ENCODE measurements at regions not wholly inside any gene's neighbourhood (a gene's known extent, or its start where the extent isn't known, plus 50 kb on each side); places are given as distances from the start of the nearest gene placed in this dataset.

GRCh38 chr3:20310629-20311028 lies 124.6 kb upstream of the SGO1 start:
- no peak overlapping the region for H3K4me3 ChIP-seq (ENCODE audit: low read length)
- no peaks in the 10 kb centered on the region for H3K36me3 ChIP-seq (replicated peaks; ENCODE audit: insufficient read depth, low read length)
- no peak overlapping the region for H3K9ac ChIP-seq (ENCODE audit: low read length)
- no peak overlapping the region for H3K4me2 ChIP-seq (ENCODE audit: low read depth, low read length)
- H3F3A ChIP-seq (ENCODE audit: insufficient read depth, low read length), result no peaks in the 10 kb centered on the region
- no peaks in the 10 kb centered on the region for H3K27me3 ChIP-seq (replicated peaks; ENCODE audit: insufficient read depth, low read length)
- no peaks in the 10 kb centered on the region for H3K9me3 ChIP-seq (replicated peaks; ENCODE audit: insufficient read depth, low read length)
- H3K27ac ChIP-seq (ENCODE audit: low read length), result no peak overlapping the region
- H3K4me1 ChIP-seq (ENCODE audit: low read length), result no peaks in the 10 kb centered on the region
- no peak for TF ChIP-seq EZH2 (optimal IDR thresholded peaks at IDR 0.05; ENCODE audit: low read depth, low read length)
- no peak for TF ChIP-seq CTCF (IDR thresholded peaks at IDR 0.05; ENCODE audit: low read length)
- TF ChIP-seq EZH2phosphoT487 (IDR thresholded peaks at IDR 0.05; ENCODE audit: low read length), result no peak
- H4K20me1 ChIP-seq (ENCODE audit: insufficient read depth, low read length), result no peaks in the 10 kb centered on the region
- DNase-seq, result no peak
- no peak overlapping the region for H2AFZ ChIP-seq (ENCODE audit: low read length)
- no peaks in the 10 kb centered on the region for H3K9me2 ChIP-seq (replicated peaks; ENCODE audit: insufficient read depth, low read length)
- H3K79me2 ChIP-seq (ENCODE audit: low read length), result no peaks in the 10 kb centered on the region

- H3K9me2 ChIP-seq (replicated peaks; ENCODE audit: insufficient read depth, low read length), result no peaks in the 10 kb centered on the region
- H3K36me3 ChIP-seq (replicated peaks; ENCODE audit: insufficient read depth, low read length), result no peaks in the 10 kb centered on the region
These were observed 121.4 kb upstream of the SGO1 start for GRCh38 chr3:20307383-20307782.

GRCh38 chr3:20305647-20306046 lies 119.6 kb upstream of the SGO1 start:
- Histone ChIP-seq H4K20me1 (ENCODE audit: insufficient read depth, low read length) (no peaks in the 10 kb centered on the region), H3K79me2 (ENCODE audit: low read length) (no peaks in the 10 kb centered on the region), H3K4me2 (ENCODE audit: low read depth, low read length) (no peak overlapping the region), H3K9me3 (replicated peaks; ENCODE audit: insufficient read depth, low read length) (no peaks in the 10 kb centered on the region), H3K4me3 (ENCODE audit: low read length) (no peak overlapping the region), H3K9me2 (replicated peaks; ENCODE audit: insufficient read depth, low read length) (no peaks in the 10 kb centered on the region), H3K27me3 (replicated peaks; ENCODE audit: insufficient read depth, low read length) (no peaks in the 10 kb centered on the region), H3K27ac (ENCODE audit: low read length) (no peak overlapping the region), H3K9ac (ENCODE audit: low read length) (no peak overlapping the region), H2AFZ (ENCODE audit: low read length) (no peak overlapping the region), H3K36me3 (replicated peaks; ENCODE audit: insufficient read depth, low read length) (no peaks in the 10 kb centered on the region), H3K4me1 (ENCODE audit: low read length) (no peaks in the 10 kb centered on the region), H3F3A (ENCODE audit: insufficient read depth, low read length) (no peaks in the 10 kb centered on the region)
- no peak for DNase-seq
- TF ChIP-seq EZH2 (optimal IDR thresholded peaks at IDR 0.05; ENCODE audit: low read depth, low read length), result no peak
- TF ChIP-seq EZH2phosphoT487 (IDR thresholded peaks at IDR 0.05; ENCODE audit: low read length), result no peak
- TF ChIP-seq CTCF (IDR thresholded peaks at IDR 0.05; ENCODE audit: low read length), result no peak

More at GRCh38 chr3:20307383-20307782, 121.4 kb upstream of the SGO1 start:
- TF ChIP-seq EZH2 (optimal IDR thresholded peaks at IDR 0.05; ENCODE audit: low read depth, low read length) (no peak), CTCF (IDR thresholded peaks at IDR 0.05; ENCODE audit: low read length) (no peak), EZH2phosphoT487 (IDR thresholded peaks at IDR 0.05; ENCODE audit: low read length) (no peak)
- Histone ChIP-seq H3F3A (ENCODE audit: insufficient read depth, low read length) (no peaks in the 10 kb centered on the region), H3K4me3 (ENCODE audit: low read length) (no peak overlapping the region), H3K27ac (ENCODE audit: low read length) (no peak overlapping the region), H3K27me3 (replicated peaks; ENCODE audit: insufficient read depth, low read length) (no peaks in the 10 kb centered on the region), H2AFZ (ENCODE audit: low read length) (no peak overlapping the region), H3K79me2 (ENCODE audit: low read length) (no peaks in the 10 kb centered on the region), H4K20me1 (ENCODE audit: insufficient read depth, low read length) (no peaks in the 10 kb centered on the region), H3K4me1 (ENCODE audit: low read length) (no peaks in the 10 kb centered on the region), H3K9ac (ENCODE audit: low read length) (no peak overlapping the region), H3K4me2 (ENCODE audit: low read depth, low read length) (no peak overlapping the region), H3K9me3 (replicated peaks; ENCODE audit: insufficient read depth, low read length) (no peaks in the 10 kb centered on the region)
- no peak for DNase-seq
